NCI-H226 (cell line): ENCODE measurements at regions not wholly inside any gene's neighbourhood (a gene's known extent, or its start where the extent isn't known, plus 50 kb on each side); places are given as distances from the start of the nearest gene placed in this dataset.

Source experiments
- DNase-seq: peaks from one replicate; pipeline ENCODE4 v3.0.0-alpha.2; 2015

GRCh38 chr14:37901978-37902377 is 305.7 kb upstream of the SSTR1 start:
- DNase-seq = no peak

- DNase-seq = no peak
Measured at GRCh38 chr14:37903343-37904191, 304.1 kb upstream of the SSTR1 start.

- no peak for DNase-seq
Measured at GRCh38 chr14:37924622-37925021, 283.1 kb upstream of the SSTR1 start.

- DNase-seq = no peak
Measured at GRCh38 chr14:37932008-37932407, 275.7 kb upstream of the SSTR1 start.

GRCh38 chr14:37932481-37932880 is 275.2 kb upstream of the SSTR1 start:
- DNase-seq = no peak

GRCh38 chr14:37936971-37937370 is 270.7 kb upstream of the SSTR1 start:
- DNase-seq = no peak

- DNase-seq = no peak
Measured at GRCh38 chr14:37939442-37940028, 268.2 kb upstream of the SSTR1 start.

- no peak for DNase-seq
Measured at GRCh38 chr14:37945959-37946358, 261.7 kb upstream of the SSTR1 start.

GRCh38 chr14:37946819-37947218 is 260.9 kb upstream of the SSTR1 start:
- no peak for DNase-seq

GRCh38 chr14:37948266-37948665 is 259.4 kb upstream of the SSTR1 start:
- DNase-seq = no peak

- no peak for DNase-seq
Measured at GRCh38 chr14:37968664-37969240, 239.0 kb upstream of the SSTR1 start.

- DNase-seq = no peak
Measured at GRCh38 chr14:37969511-37969979, 238.2 kb upstream of the SSTR1 start.

- no peak for DNase-seq
Measured at GRCh38 chr14:37970696-37971095, 237.0 kb upstream of the SSTR1 start.

- no peak for DNase-seq
Measured at GRCh38 chr14:37972941-37973887, 234.5 kb upstream of the SSTR1 start.

- DNase-seq = peak; percentile 7
Measured at GRCh38 chr14:37974421-37974820, 233.3 kb upstream of the SSTR1 start.

- no peak for DNase-seq
Measured at GRCh38 chr14:37977481-37977880, 230.2 kb upstream of the SSTR1 start.

- DNase-seq = peak; percentile 3
Measured at GRCh38 chr14:37985826-37986470, 221.8 kb upstream of the SSTR1 start.

GRCh38 chr14:37988472-37988871 is 219.2 kb upstream of the SSTR1 start:
- DNase-seq = no peak

GRCh38 chr14:37991027-37991426 is 216.7 kb upstream of the SSTR1 start:
- DNase-seq = no peak

GRCh38 chr14:37992499-37992898 is 215.2 kb upstream of the SSTR1 start:
- no peak for DNase-seq

GRCh38 chr14:37994846-37995372 is 212.8 kb upstream of the SSTR1 start:
- no peak for DNase-seq

- no peak for DNase-seq
Measured at GRCh38 chr14:37997017-37997416, 210.7 kb upstream of the SSTR1 start.
